Activated T-cell treated with anti-CD3 and anti-CD28 coated beads, Interleukin-2, amount 50 U/mL, for 24 hours (primary cell): ENCODE measurements at regions not wholly inside any gene's neighbourhood (a gene's known extent, or its start where the extent isn't known, plus 50 kb on each side); places are given as distances from the start of the nearest gene placed in this dataset.

Experiments
- DNase-seq: peaks from one replicate; pipeline ENCODE4 v3.0.0-alpha.2; 2020
- H3K27ac Mint-ChIP-seq: 2 replicates; pipeline ENCODE4 v1.8.0; 2020; ENCODE audit warnings: mild to moderate bottlenecking, mixed read lengths
- H3K27me3 Mint-ChIP-seq: 2 replicates; pipeline ENCODE4 v1.8.0; 2020; ENCODE audit warnings: mixed read lengths
- H3K36me3 Mint-ChIP-seq: 2 replicates; pipeline ENCODE4 v1.8.0; 2020; ENCODE audit warnings: low read depth, mixed read lengths
- H3K4me1 Mint-ChIP-seq: 2 replicates; pipeline ENCODE4 v1.8.0; 2020; ENCODE audit warnings: low read depth, mixed read lengths
- H3K4me3 Mint-ChIP-seq: 2 replicates; pipeline ENCODE4 v1.8.0; 2020; ENCODE audit warnings: mild to moderate bottlenecking, moderate library complexity, mixed read lengths
- H3K9me3 Mint-ChIP-seq: 2 replicates; pipeline ENCODE4 v1.8.0; 2020; ENCODE audit warnings: mixed read lengths

- Mint-ChIP-seq H3K9me3 (peaks cover 7% of the 10 kb centered on the region), H3K36me3 (no peaks in the 10 kb centered on the region), H3K27ac (peak overlapping the region; percentile 81), H3K4me1 (peaks cover 27% of the 10 kb centered on the region), H3K4me3 (no peak overlapping the region), H3K27me3 (no peaks in the 10 kb centered on the region)
- no peak for DNase-seq
These were observed 50.7 kb upstream of the ARRDC3 start for GRCh38 chr5:91433861-91434260.
